ENCODE measurements at regions not wholly inside any gene's neighbourhood (a gene's known extent, or its start where the extent isn't known, plus 50 kb on each side); places are given as distances from the start of the nearest gene placed in this dataset.

DNA sequence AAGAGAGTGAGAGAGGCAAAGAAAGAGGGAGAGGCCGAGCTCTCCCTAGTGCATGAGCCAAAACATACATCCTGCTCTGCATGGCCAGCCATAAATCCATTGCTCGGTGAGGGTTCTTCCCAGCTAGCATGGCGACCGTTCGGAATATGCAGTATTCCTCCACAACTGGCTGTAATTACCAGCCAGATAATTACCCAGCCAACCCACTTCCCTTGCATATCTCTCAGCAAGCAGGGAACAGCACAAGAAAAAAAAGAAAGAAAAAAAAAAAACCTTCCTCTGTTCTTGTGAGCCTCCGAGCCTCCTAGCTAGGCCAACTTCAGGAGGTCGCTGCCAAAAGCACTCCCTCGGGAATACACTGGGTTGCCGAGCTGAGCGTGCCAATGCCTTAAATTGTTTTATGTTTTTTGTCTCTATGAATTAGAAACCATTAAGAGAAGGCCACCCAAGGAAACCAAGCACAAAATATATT lies 567.9 kb downstream of the MED13L start:
- intact Hi-C loops (cut with DNase I; ENCODE audit: low total_unique reads) = loop anchor here (5.0 kb wide), 1 partner anchor 483 kb away; no protein-coding TSS in a partner anchor
- Histone ChIP-seq H3K4me3 (no peak overlapping the region), H3K36me3 (no peaks in the 10 kb centered on the region), H3K27me3 (no peaks in the 10 kb centered on the region), H3K27ac (no peak overlapping the region), H3K4me1 (peaks cover 0 to 5% of the 10 kb centered on the region in 2 donors), H3K9me3 (no peaks in the 10 kb centered on the region)
- TF ChIP-seq POLR2AphosphoS5 (IDR thresholded peaks at IDR 0.05) = no peak
- no peak for TF ChIP-seq POLR2A (IDR thresholded peaks at IDR 0.05)
- TF ChIP-seq, protein P1, sequence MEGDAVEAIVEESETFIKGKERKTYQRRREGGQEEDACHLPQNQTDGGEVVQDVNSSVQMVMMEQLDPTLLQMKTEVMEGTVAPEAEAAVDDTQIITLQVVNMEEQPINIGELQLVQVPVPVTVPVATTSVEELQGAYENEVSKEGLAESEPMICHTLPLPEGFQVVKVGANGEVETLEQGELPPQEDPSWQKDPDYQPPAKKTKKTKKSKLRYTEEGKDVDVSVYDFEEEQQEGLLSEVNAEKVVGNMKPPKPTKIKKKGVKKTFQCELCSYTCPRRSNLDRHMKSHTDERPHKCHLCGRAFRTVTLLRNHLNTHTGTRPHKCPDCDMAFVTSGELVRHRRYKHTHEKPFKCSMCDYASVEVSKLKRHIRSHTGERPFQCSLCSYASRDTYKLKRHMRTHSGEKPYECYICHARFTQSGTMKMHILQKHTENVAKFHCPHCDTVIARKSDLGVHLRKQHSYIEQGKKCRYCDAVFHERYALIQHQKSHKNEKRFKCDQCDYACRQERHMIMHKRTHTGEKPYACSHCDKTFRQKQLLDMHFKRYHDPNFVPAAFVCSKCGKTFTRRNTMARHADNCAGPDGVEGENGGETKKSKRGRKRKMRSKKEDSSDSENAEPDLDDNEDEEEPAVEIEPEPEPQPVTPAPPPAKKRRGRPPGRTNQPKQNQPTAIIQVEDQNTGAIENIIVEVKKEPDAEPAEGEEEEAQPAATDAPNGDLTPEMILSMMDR (IDR thresholded peaks at IDR 0.05) = no peak
- no peak for DNase-seq (ENCODE audit: low spot score in 2 of 2)

DNA sequence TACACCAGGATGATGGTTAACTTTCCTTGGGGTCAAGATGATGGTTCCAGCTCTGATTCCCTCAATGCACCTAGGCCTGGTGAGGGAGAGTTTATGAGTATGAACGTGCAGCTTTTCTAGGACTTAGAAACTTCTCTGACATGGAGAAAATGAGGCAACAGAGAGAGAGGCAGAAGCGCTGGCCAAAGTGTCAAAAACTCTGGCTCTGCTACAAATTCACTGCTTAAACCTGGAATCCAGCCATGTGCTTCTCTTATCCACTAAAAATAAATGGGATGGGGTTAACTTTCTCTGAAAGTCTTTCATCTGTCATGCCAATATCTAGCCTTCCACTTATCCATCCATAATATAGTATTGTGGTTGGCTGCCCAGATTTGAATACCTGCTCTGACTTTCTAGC lies 568.7 kb downstream of the MED13L start:
- no peak overlapping the region for H3K4me3 ChIP-seq
- no peaks in the 10 kb centered on the region for H3K36me3 ChIP-seq
- no peak overlapping the region for H3K27ac ChIP-seq
- H3K9me3 ChIP-seq = no peaks in the 10 kb centered on the region
- intact Hi-C loops (cut with DNase I; ENCODE audit: low total_unique reads) = loop anchor here (5.0 kb wide), 1 partner anchor 484 kb away; no protein-coding TSS in a partner anchor
- no peak for DNase-seq (ENCODE audit: low spot score in 2 of 2)
- TF ChIP-seq POLR2A (IDR thresholded peaks at IDR 0.05) (no peak), POLR2AphosphoS5 (IDR thresholded peaks at IDR 0.05) (no peak)
- TF ChIP-seq, protein P1 (IDR thresholded peaks at IDR 0.05) = no peak
- H3K4me1 ChIP-seq = peaks cover 0 to 5% of the 10 kb centered on the region in 2 donors
- H3K27me3 ChIP-seq = no peaks in the 10 kb centered on the region

- DNase-seq (ENCODE audit: low spot score in 2 of 2) = no peak
- intact Hi-C loops (cut with DNase I; ENCODE audit: low total_unique reads) = no loop called here
Observed at GRCh38 chr12:115700896-115701465, 576.5 kb downstream of the MED13L start.

DNA sequence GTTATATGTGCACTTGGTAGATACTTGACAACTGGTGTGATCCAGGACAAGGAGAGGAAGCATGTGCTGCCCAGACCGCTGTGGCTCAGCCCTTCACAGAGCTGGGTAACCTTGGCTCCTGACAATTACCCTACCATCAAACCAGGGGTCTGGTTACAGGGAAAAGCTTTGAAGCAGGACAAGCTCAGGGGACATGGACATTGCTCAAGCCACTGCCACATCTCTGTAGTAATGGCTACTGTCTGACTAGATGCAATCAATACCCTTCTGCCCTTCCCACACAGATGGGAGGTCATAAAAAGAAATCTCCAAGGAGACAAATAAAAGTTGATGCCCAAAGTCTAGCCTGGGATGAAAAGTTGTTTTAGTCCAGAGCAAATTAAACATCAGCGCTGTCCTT lies 577.4 kb downstream of the MED13L start:
- Histone ChIP-seq H3K9me3 (no peaks in the 10 kb centered on the region), H3K27me3 (no peaks in the 10 kb centered on the region), H3K27ac (no peak overlapping the region), H3K36me3 (no peaks in the 10 kb centered on the region), H3K4me3 (no peak overlapping the region), H3K4me1 (no peaks in the 10 kb centered on the region)
- no peak for TF ChIP-seq POLR2A (IDR thresholded peaks at IDR 0.05)
- TF ChIP-seq, protein P1 (IDR thresholded peaks at IDR 0.05) = no peak
- TF ChIP-seq POLR2AphosphoS5 (IDR thresholded peaks at IDR 0.05) = no peak
- no peak for DNase-seq (ENCODE audit: low spot score in 2 of 2)
- intact Hi-C loops (cut with DNase I; ENCODE audit: low total_unique reads) = no loop called here

More at GRCh38 chr12:115700896-115701465, 576.5 kb downstream of the MED13L start:
- Histone ChIP-seq H3K9me3 (no peaks in the 10 kb centered on the region), H3K4me3 (no peak overlapping the region), H3K36me3 (no peaks in the 10 kb centered on the region), H3K27me3 (no peaks in the 10 kb centered on the region), H3K4me1 (no peaks in the 10 kb centered on the region), H3K27ac (no peak overlapping the region)
- no peak for TF ChIP-seq POLR2A (IDR thresholded peaks at IDR 0.05)
- TF ChIP-seq, protein P1 (IDR thresholded peaks at IDR 0.05) = no peak

GRCh38 chr12:115698257-115698656 lies 579.2 kb downstream of the MED13L start:
- TF ChIP-seq POLR2A (IDR thresholded peaks at IDR 0.05) (no peak), POLR2AphosphoS5 (IDR thresholded peaks at IDR 0.05) (no peak)
- H3K36me3 ChIP-seq = no peaks in the 10 kb centered on the region
- no peaks in the 10 kb centered on the region for H3K4me1 ChIP-seq
- no peak overlapping the region for H3K4me3 ChIP-seq
- H3K27me3 ChIP-seq = no peaks in the 10 kb centered on the region
- intact Hi-C loops (cut with DNase I; ENCODE audit: low total_unique reads) = no loop called here
- no peak overlapping the region for H3K27ac ChIP-seq
- H3K9me3 ChIP-seq = no peaks in the 10 kb centered on the region
- no peak for DNase-seq (ENCODE audit: low spot score in 2 of 2)
